PC-3 (cell line): ENCODE measurements at regions not wholly inside any gene's neighbourhood (a gene's known extent, or its start where the extent isn't known, plus 50 kb on each side); places are given as distances from the start of the nearest gene placed in this dataset.

Experiments
- ATAC-seq: fragments of 200-7000 bp; cut with Tn5 transposase; 2 replicates; pipeline ENCODE4 v1.9.1; 2020; ENCODE audit warnings: mild to moderate bottlenecking, moderate library complexity
- BruUV-seq: library from RNA; stranded (reverse); fragments of 400-500 nt; replicated peaks from 2 replicates; lab custom pipeline; 2021; lab: Mats Ljungman, UMichigan
- CTCF ChIA-PET: fragments of 300-600 bp; sonication (Branson Sonifier 250); formaldehyde crosslinking; loops from one replicate; lab custom pipeline; 2022; ENCODE audit warnings: antibody characterized with exemption; lab: Charles Lee
- POLR2A ChIA-PET: fragments of 300-600 bp; sonication (Branson Sonifier 250); formaldehyde crosslinking; loops from one replicate; lab custom pipeline; 2022; ENCODE audit warnings: antibody characterized with exemption; ENCODE audit not compliant: unreplicated experiment; lab: Charles Lee
- DNase-seq: peaks from one replicate; pipeline ENCODE4 v3.0.0-alpha.2; 2015
- H2AFZ ChIP-seq: fragments of 300-600 bp; sonication (generic); 2 replicates; pipeline ENCODE4 v1.6.0; 2016; ENCODE audit warnings: antibody characterized with exemption, low read length
- H3F3A ChIP-seq: fragments of 300-600 bp; sonication (generic); one replicate; pipeline ENCODE4 v1.6.0; 2017; ENCODE audit warnings: antibody characterized with exemption, low read length, control low read depth, mild to moderate bottlenecking; ENCODE audit not compliant: unreplicated experiment
- H3K27ac ChIP-seq: fragments of 300-600 bp; sonication (generic); 2 replicates; pipeline ENCODE4 v1.5.1; 2016; ENCODE audit warnings: mild to moderate bottlenecking, low read length
- H3K27me3 ChIP-seq: fragments of 300-600 bp; sonication (generic); 2 replicates; pipeline ENCODE4 v1.6.1; 2016; ENCODE audit warnings: low read length, mixed read lengths
- H3K36me3 ChIP-seq: fragments of 300-600 bp; sonication (generic); 2 replicates; pipeline ENCODE4 v1.6.1; 2016; ENCODE audit warnings: low read depth, mixed run types, low read length, mixed read lengths
- H3K4me1 ChIP-seq: fragments of 300-600 bp; sonication (generic); 2 replicates; pipeline ENCODE4 v1.5.1; 2016; ENCODE audit warnings: low read length; ENCODE audit not compliant: insufficient read depth
- H3K4me2 ChIP-seq: fragments of 300-600 bp; sonication (generic); 2 replicates; pipeline ENCODE4 v1.6.0; 2016; ENCODE audit warnings: low read length
- H3K4me3 ChIP-seq: fragments of 300-600 bp; sonication (generic); 2 replicates; pipeline ENCODE4 v1.5.1; 2016; ENCODE audit warnings: mild to moderate bottlenecking, low read length, mixed read lengths
- H3K79me2 ChIP-seq: fragments of 300-600 bp; sonication (generic); 2 replicates; pipeline ENCODE4 v1.6.1; 2017; ENCODE audit warnings: low read length, mixed read lengths
- H3K9ac ChIP-seq: fragments of 300-600 bp; sonication (generic); 2 replicates; pipeline ENCODE4 v1.6.0; 2016; ENCODE audit warnings: mild to moderate bottlenecking, low read length
- H3K9me2 ChIP-seq: fragments of 300-600 bp; sonication (generic); replicated peaks from 2 replicates; pipeline ENCODE4 v1.6.1; 2016; ENCODE audit warnings: mixed run types, low read length, mixed read lengths
- H3K9me3 ChIP-seq: fragments of 300-600 bp; sonication (generic); 2 replicates; pipeline ENCODE4 v1.6.1; 2016; ENCODE audit warnings: low read length, mixed read lengths
- H4K20me1 ChIP-seq: fragments of 300-600 bp; sonication (generic); 2 replicates; pipeline ENCODE4 v1.6.1; 2016; ENCODE audit warnings: low read length, mixed read lengths
- CTCF ChIP-seq: fragments of 300-600 bp; sonication (generic); conservative IDR thresholded peaks from 2 replicates; pipeline ENCODE4 v1.5.1; 2017; ENCODE audit warnings: antibody characterized with exemption, low read depth, mild to moderate bottlenecking, low read length
- EZH2 ChIP-seq: fragments of 300-600 bp; sonication (generic); IDR thresholded peaks from one replicate; pipeline ENCODE4 v1.6.1; 2017; ENCODE audit warnings: antibody characterized with exemption, mild to moderate bottlenecking, low read length; ENCODE audit not compliant: unreplicated experiment
- EZH2phosphoT487 ChIP-seq: fragments of 300-600 bp; sonication (generic); IDR thresholded peaks from 2 replicates; pipeline ENCODE4 v1.6.1; 2018; ENCODE audit warnings: mild to moderate bottlenecking, antibody characterized with exemption, low read length, borderline replicate concordance
- intact Hi-C: fragments of 100-400 bp; cut with micrococcal nuclease; formaldehyde crosslinking; loops from 2 replicates; pipeline ENCODE4 v1.9.0; 2023

GRCh38 chr6:111979633-111980032, 74.3 kb upstream of the CCN6 start:
- BruUV-seq: no TSS peak
- TF ChIP-seq EZH2 (no peak), CTCF (no peak)
- intact Hi-C loops: no loop called here

GRCh38 chr6:111980143-111980542, 73.8 kb upstream of the CCN6 start:
- TF ChIP-seq CTCF (no peak), EZH2phosphoT487 (no peak), EZH2 (no peak)
- DNase-seq (no peak), ATAC-seq (no peak)
- no peaks in the 10 kb centered on the region for H3K27me3 ChIP-seq
- CTCF ChIA-PET: no interaction called here
- H2AFZ ChIP-seq: no peak overlapping the region
- H3K79me2 ChIP-seq: no peaks in the 10 kb centered on the region
- POLR2A ChIA-PET: no interaction called here
- H3K9me3 ChIP-seq: no peaks in the 10 kb centered on the region
- BruUV-seq: no TSS peak
- H3K4me2 ChIP-seq: no peak overlapping the region
- no peaks in the 10 kb centered on the region for H3F3A ChIP-seq
- no peaks in the 10 kb centered on the region for H3K9me2 ChIP-seq
- no peak overlapping the region for H3K4me3 ChIP-seq
- H3K27ac ChIP-seq: no peak overlapping the region
- no peaks in the 10 kb centered on the region for H3K36me3 ChIP-seq
- H4K20me1 ChIP-seq: no peaks in the 10 kb centered on the region
- H3K9ac ChIP-seq: no peak overlapping the region
- peaks cover 22% of the 10 kb centered on the region for H3K4me1 ChIP-seq
- intact Hi-C loops: no loop called here

More at GRCh38 chr6:111979633-111980032, 74.3 kb upstream of the CCN6 start:
- Histone ChIP-seq H3K36me3 (no peaks in the 10 kb centered on the region), H3K27ac (no peak overlapping the region), H3K4me2 (no peak overlapping the region), H3K79me2 (no peaks in the 10 kb centered on the region), H4K20me1 (no peaks in the 10 kb centered on the region), H3F3A (no peaks in the 10 kb centered on the region), H3K4me1 (peaks cover 18% of the 10 kb centered on the region), H3K4me3 (no peak overlapping the region), H3K9me3 (no peaks in the 10 kb centered on the region), H2AFZ (no peak overlapping the region), H3K27me3 (no peaks in the 10 kb centered on the region), H3K9ac (no peak overlapping the region), H3K9me2 (no peaks in the 10 kb centered on the region)
- CTCF ChIA-PET: no interaction called here
- POLR2A ChIA-PET: no interaction called here
- no peak for DNase-seq
- ATAC-seq: no peak

GRCh38 chr6:111980971-111981840, 72.7 kb upstream of the CCN6 start:
- no peak for ATAC-seq
- ChIA-PET POLR2A (interaction anchor here (0.7 kb wide), 1 partner anchor 30 kb away, joined by 3 read pairs; no protein-coding TSS in a partner anchor), CTCF (no interaction called here)
- Histone ChIP-seq H3K9me3 (no peaks in the 10 kb centered on the region), H3K79me2 (no peaks in the 10 kb centered on the region), H3K4me2 (no peak overlapping the region), H3K9ac (no peak overlapping the region), H4K20me1 (no peaks in the 10 kb centered on the region), H3K36me3 (no peaks in the 10 kb centered on the region), H3K27me3 (no peaks in the 10 kb centered on the region), H3K4me3 (no peak overlapping the region), H3K4me1 (peaks cover 32% of the 10 kb centered on the region), H3F3A (no peaks in the 10 kb centered on the region), H3K27ac (no peak overlapping the region), H3K9me2 (no peaks in the 10 kb centered on the region), H2AFZ (no peak overlapping the region)
- no peak for DNase-seq
- BruUV-seq: no TSS peak
- intact Hi-C loops: no loop called here
- TF ChIP-seq CTCF (no peak), EZH2phosphoT487 (no peak), EZH2 (no peak)
